ENCODE measurements at regions not wholly inside any gene's neighbourhood (a gene's known extent, or its start where the extent isn't known, plus 50 kb on each side); places are given as distances from the start of the nearest gene placed in this dataset.

DNA sequence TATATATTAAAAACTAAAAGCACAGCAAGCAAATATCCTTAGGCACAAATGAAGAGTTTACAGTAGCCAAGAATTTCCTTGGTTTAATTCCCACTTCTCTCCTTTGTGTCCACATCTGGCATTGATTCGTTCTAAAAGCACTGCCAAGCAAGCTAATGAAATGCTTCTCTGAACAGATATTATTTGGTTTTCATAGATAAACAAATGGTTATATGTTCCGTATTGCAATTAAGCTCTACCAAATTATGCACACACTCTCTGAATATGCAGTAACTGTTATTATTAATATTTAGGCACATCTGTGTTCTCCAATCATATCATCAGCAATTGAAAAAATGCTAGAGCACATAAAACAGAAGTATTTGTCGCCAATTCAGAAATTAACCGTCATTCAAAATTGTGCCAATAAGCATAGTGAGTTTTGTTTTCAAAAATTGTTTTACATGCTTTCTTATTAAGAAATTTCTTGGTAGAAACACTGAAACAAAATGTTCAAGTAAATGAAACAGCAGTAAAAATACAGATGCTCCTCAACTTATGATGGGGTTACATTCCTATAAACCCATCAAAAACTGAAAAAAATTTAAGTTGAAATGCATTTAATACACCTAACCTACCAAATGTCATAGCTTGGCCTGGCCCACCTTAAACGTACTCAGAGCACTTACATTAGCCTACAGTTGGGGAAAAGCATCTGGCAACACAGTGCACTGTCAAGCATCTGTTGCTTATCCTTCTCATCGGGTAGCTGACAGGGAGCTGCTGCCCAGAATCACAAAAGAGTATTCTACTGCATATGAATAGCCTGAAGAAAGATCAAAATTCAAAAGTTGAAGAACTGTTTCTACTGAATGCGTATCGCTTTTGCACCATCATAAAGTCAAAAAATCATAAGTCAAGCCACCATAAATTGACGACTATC, 2134.7 kb downstream of the PCDH9 start:
- no peak for DNase-seq

DNA sequence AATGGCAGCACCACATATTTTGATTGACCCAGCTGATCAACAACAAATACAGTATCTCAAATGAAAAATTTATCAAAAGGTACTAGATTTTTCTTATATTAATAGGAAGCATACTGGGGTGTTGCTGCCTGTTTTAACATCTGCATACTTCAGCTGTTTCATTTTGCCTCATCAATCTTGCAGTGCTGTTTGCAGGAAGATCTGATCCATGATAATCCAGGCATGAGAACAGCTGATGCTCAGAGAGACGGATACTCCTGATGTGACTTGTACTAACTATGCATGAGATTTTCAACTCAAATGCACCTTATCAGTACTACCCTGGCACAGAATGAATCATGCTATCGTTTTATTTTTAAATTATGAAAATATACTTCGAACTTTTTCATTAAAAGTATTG, 2136.8 kb downstream of the PCDH9 start:
- DNase-seq: no peak

DNA sequence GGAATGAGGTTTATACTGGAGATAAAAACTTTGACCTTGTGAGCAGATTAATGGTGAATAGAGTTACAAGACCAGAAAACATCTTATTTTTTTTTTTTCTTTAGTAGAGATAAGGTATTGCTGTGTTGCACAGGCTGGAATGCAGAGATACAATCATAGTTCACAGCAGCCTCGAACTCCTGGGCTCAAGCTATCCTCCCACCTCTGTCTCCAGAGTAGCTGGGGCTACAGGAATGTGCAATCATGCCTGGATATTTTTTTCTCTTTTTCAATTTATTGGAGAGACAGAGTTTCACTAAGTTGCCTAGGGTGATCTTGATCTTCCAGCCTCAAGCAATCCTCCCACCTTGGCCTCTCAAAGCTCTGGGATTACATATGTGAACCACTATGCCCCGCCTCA, 2139.1 kb downstream of the PCDH9 start:
- DNase-seq: no peak

DNA sequence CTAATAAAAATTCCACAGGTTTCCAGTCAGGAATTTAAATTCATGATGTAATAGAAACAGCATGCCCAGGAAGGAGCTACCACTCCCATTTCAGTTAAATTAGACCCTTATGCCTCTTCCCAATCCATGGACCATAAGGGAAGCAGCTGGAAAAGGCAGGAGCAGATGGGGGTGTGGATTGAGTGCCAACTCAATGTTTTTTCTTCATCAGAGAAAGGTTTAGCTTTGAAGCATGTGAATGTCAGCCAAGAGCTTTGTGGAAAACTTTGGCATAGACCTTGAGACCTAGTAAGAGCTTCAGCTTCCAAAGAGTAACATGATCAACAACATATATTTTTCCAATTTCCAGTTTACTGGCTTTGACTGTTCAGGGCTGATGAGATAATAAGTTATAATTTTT, 2139.9 kb downstream of the PCDH9 start:
- no peak for DNase-seq

DNA sequence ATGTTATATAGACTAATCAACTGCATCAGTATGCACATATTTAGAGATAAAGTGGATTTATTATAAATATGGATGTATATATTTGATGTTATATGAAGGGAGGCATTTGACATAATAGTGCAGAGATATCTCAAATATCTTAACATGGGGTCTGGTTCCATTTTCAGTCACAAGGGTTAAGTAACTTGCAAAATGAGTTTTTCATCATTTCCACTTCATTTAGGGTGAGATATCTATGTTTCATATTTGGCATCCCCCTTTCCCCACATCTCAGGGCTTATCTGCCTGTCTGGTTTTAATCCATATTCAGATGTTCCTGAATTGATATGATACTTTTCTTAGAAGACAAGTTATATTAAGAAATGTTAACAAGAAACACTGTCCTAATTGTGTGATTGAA, 2141.2 kb downstream of the PCDH9 start:
- no peak for DNase-seq

DNA sequence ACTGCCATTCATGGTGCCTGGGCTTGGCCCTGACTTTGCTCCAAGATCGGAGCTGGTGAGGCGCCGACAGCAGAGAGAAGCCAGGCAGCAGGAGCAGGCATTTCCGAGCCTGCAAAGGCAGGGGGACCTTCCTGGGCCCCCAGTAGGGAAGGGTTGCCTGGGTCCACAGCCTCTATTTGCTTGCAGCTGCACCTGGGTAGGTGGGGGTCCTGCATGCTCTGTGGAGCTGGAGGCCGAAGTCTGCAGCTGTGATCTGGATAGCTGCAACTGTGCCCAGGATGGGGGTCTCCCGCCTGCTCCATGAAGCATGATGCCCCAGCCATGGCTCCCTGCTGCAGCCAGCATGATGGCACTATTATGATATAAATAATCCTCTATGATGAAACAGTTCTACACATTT, 2144.2 kb downstream of the PCDH9 start:
- no peak for DNase-seq

DNA sequence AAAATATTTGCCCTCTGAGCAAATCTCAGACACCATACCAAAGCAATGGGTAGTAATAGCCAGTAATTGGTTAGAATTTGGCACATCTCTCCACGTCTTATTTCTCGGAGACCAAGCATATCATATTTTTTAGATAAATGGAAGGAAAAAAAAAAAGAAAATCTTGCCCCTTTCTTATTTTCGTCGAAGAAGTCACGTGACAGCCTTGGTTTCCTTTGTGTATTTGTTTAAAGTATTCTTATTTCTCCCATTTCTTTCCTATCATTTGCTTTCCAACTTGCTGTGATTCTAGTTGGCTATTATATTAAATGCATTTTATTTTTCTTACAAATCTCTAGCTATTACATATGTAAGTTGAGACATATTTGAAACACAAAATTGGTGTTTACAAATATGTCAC, 2155.9 kb downstream of the PCDH9 start:
- no peak for DNase-seq

DNA sequence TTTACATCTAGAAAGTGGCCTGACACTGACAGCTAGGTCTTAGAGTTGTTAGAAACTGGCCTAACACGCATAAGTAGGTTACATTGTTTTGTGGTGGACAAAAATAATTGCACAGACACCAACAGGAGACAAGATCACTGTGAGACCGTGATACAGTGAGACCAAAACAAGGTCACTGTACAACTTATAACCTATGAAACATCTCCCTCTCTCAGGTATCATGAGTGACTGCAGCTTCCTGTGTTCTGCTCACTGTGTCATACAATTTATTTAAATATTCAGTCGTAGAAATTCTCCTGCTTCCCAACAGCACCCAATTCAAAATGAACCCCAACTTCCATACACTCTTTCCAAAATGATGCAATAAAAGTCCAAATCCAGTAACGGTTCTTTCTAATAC, 2165.2 kb downstream of the PCDH9 start:
- DNase-seq: no peak

DNA sequence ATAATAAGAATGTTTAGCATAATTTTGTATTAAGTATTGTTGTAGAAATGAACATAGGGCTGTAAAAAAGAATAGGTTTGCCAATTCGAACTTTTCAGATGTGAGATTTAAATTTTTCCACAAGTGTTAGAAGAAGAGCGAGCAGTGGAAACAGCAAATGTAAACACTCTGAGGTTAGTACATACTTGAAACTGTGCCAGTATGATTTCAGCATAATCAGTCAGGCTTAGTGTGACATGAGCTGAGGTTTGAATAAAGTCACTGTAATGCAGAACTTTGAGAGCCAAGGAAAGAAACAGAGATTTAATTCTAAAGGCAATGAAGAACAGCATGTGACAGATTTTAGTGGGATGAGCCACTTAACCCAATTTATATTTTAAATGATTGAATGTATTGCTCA, 2166.4 kb downstream of the PCDH9 start:
- DNase-seq: no peak

DNA sequence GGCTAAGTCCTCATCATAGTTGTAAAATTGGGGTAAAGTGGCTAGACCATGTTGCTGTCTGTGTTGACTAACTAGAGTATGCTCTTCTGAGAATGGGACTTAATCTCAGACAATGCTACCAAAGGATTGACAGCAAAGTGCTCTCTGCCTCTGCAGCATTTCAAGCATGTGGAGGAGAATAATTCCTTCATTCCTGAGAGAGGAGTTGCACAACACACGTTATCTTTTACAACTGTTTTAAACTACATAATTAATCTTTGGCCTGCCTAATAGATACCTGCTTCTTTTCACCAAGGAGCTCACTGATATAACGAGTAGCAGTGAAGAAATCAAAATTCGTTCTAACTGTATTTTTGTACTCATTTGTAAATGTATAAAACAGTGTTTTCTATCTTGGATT, 2172.2 kb downstream of the PCDH9 start:
- no peak for DNase-seq

DNA sequence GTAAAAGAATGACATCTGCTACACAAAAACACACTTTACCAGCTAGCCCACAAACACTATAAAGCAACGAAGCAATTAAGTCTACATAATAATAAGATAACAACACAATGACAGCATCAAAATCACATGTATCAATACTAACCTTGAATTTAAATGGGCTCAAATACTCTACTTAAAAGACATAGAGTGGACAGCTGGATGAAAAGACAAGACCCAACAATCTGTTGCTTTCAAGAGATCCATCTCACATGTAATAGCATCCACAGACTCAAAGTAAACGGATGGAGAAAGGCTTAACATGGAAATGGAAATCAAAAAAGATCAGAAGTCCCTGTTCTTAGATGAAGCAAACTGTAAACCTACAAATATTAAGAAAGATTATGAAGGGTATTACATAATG, 2175.9 kb downstream of the PCDH9 start:
- no peak for DNase-seq

DNA sequence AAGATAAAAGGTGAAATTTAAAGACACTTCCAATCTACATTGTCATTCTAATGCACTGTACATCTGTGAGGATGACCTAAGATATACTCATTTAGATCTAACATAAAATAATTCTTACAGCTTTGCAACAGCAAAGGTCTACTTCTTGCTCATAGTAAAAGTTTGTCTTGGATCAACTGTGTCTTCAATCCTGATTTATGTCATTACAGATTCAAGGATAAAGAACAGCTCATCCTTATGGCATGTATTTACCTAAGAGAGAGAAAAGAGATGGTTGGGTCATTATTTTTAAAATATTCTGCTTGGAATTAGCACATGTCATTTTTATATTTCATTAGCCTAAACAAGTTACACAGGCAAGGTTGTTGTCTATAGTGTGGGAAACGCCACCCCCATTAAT, 2193.1 kb downstream of the PCDH9 start:
- DNase-seq: no peak

DNA sequence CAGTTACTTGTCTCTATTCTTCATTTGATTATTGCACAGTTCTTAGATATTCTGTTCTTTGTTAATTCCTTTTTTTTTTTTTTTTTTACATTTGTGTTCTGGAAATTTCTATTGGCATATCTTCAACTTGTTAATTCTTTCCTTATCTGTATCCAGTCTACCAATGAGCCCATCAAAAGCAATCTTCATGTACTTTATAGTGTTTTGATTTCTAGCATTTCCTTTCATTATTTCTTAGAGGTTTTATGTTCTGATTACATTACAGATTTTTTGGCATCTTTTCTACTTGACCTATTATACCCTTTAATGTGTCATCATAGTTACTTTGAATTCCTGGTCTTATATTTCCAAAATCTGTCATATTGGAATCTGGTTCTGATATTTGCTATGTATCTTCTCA, 2194.8 kb downstream of the PCDH9 start:
- no peak for DNase-seq

DNA sequence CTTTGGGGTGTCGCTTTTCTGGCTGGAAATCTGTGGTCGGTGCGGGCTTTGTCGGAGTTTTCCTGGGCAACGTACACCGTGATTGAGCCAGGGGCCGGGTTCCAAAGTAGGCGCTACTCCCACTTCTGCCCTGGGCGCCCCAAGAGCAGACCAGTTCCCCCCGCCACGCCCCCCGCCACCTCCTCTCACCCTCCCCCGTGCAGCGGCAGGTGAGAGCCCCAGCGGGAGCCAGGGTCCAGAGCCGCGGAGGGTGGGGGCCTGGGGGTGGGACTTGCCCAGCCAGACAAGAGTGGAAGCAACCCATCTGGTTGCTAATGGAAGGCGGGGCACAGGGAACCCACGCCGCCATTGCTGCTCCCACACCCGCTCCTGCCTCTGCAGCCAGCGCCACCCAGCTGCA, 2195.9 kb downstream of the PCDH9 start:
- no peak for DNase-seq

DNA sequence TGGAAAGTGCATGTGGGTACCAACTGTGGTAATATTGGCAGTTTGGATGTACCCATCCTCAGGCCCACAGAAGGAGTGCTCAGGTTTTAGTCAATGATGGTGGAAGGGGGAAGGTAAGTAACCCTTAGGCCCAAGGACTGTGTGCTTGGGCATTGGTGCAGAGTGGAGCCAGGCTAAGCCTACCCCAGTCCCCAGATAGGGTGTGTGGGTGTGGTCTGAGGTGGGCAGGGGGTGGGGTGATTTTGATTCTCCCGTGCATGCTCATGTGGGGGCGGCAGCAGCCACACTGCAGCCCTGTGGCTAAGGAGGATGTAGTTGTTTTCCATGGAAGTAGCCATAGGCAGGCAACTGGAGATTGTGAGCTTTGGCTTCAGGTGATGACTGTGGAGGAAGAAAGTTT, 2197.3 kb downstream of the PCDH9 start:
- no peak for DNase-seq

DNA sequence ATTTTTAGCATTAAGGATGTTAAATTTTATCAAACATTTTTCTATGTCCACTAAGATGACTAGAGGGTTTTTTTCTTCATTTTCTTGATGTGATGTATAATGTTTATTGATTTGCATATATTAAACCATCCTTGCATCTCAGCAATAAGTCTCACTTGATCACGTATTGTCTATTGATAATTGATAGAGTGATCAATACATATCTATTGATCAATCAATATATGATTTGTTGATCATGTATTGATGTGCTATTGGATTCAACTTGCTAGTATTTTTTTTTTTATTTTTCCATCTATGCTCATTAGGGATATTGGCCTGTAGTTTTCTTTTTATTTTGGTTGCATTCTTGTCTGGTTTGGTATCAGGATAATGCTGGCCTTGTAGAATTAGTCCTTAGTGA, 2202.0 kb downstream of the PCDH9 start:
- DNase-seq: no peak

DNA sequence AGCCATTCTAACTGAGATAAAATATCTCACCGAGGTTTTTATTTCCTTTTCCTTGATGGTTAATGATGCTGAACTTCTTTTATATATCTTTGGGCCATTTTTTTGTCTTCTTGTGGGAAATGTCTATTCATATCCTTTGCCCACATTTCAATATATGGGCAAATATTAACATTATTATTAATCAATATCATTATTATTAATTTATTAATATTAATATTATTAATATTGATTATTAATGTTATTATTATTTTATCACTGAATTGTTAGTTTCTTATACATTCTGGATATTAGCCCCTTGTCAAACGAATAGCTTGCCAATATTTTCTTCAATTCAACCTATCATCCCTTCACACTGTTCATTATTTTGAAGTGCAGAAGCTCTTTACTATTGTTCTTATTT, 2203.6 kb downstream of the PCDH9 start:
- DNase-seq: no peak

DNA sequence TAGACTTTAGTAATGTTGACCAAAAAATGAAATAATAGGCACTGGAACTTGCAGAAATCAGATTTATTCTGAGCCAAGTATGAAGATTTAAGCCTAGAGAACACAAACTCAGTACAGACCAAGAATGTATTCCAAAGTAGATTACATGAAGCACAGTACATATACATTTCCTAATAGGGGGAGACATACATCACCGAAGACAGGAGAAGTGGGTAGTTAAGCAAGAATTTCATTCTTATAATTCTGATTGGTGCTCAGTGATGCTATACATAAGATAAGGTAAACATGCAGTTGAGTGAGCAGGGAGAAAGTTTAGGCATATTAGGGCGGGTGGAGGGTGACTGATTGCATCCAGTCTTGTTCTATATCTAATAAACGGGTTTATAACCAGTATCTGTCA, 2218.8 kb downstream of the PCDH9 start:
- DNase-seq: no peak

DNA sequence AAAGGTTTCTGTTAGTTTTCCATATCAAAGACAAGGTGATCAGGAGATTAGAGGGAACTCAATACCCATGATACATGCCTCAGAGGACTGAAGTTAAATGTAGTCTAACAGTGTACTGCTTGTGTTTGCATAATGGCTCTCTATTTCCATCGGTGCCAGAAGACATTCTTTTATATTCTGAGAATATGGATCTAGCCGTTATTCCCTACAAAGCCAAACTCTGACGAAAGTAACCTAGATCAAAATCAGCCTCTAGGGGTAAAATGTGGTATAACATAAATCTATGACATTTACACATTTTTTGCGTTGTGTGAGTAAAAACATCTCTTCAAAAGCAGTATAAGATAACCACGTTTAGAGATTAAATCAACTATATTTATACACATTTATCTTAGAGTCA, 2232.7 kb downstream of the PCDH9 start:
- DNase-seq: no peak

DNA sequence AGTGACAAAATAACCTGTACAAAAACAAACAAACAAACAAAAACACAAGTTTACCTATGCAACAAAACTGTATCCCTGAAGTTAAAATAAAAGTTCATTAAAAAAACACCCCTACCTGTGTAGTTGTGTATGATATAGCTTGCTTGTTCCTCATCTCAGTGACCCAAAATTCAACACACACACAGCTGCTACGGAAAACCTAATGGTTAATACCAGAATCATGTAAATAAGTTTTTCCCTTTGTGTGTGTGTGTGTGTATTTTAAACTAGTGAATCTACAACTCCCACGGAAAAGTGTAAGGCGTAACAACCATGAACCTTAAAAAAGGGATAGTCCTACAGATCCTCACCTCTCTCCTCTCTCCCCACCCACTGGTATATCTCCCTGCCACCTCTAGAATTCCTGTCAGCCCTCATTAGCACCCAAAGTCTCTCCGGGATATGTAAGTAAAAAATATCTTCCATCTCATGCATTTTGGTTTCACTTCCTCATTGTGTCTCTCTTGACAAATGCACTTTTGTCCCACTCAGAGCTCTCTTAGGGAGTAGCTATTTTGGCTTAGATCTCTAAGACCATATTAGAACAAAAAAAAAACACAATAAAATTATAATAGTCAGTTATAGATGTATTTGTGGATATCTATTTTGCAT, 2236.5 kb downstream of the PCDH9 start:
- DNase-seq: no peak

DNA sequence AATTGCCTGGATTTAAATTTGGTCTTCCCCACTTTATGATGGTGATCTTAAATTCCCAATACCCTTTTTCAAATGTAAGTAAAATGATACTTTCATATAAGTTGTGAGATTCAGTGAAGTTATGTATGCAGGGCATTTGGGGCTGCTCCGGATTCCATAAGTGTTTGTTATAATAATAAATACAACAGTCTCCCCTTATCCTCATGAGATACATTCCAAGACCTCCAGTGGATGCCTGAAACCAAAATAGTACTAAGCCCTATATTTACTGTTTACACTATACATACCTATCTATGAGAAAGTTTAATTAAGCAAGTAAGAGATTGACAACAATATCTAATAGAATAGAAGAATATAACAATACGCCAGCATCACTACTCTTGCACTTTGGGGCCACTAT, 2237.8 kb downstream of the PCDH9 start:
- no peak for DNase-seq

DNA sequence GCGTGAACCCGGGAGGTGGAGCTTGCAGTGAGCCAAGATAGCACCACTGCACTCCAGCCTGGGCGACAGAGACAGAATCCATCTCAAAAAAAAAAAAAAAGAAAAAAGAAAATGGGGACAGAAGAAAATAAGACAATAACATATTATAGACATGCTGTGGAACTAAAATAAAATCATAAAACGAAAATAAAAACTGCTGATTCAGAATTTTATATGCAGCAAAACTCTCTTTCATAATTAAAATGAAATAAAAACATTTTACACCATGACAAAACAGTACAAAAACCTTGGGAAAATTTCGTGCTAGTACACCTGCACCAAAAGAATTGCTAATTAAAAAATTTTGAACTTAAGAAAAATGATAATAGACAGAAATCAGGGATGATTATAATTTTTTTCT, 2245.1 kb downstream of the PCDH9 start:
- no peak for DNase-seq

DNA sequence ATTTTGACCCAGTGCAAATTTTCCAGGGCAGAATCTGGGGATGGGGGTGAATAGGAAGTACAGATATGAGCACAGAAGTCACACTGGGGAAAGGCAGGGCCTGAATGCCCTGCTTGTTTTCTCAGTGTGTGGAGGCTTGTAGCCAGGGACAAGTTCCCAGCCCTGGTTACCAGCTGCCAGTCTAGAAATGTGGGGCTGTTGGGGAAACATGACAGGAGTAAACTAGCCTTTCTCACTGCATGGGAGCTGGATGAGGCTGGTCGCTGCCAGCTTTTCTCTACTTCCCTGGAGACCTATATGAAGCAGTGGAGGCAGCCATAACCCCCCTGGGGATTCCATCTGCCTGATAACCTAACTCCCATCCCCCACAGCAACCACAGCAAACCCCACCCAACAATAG, 2267.7 kb downstream of the PCDH9 start:
- no peak for DNase-seq

DNA sequence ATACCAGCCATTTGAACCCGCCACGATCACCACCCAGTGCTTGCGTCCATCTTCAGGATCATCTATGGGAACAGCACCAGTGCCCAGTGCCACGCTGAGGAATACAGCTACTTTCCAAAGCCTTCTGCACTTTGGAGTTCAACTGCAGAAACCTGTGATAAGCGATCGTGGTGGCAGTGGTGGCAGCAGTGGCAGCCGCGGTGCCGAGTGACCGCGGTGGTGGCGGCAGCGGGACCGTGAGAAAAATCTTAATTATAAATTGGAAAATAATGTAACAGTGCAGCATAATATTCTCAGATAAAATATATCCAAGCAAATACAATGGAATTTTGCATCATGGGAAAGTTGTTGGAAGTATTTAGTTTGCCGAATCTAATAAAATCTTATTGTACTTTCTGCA, 2270.9 kb downstream of the PCDH9 start:
- no peak for DNase-seq

DNA sequence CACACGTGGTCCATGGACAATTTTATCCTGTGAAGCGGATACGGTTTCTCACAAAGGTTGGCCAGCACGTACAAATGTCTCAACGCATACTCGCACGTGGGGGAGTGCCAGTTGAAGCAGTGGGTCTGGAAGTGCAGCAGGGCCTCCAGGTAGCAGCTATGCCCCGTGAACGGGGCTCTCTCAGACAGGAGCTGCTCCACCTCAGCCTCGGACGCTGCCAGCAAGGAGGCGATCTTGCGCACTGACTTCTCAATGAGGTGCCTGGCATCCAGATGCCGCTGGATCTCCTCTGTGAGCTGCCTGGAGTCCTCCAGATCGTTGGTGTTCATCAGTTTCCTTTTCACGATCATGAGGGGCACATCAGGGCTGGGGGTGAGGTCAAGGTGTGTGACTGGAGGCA, 2272.0 kb downstream of the PCDH9 start:
- DNase-seq: no peak

All from activated T-cell treated with anti-CD3 and anti-CD28 coated beads, Interleukin-2, amount 50 U/mL, for 48 hours (primary cell).